Hematopoietic multipotent progenitor cell treated with erythropoietin and hydrocortisone succinate and interleukin-3 and kit ligand, for 4 days (in vitro differentiated cells): ENCODE measurements at regions not wholly inside any gene's neighbourhood (a gene's known extent, or its start where the extent isn't known, plus 50 kb on each side); places are given as distances from the start of the nearest gene placed in this dataset.

Experiments used
- DNase-seq: peaks from one replicate; pipeline ENCODE4 v3.0.0-alpha.2; 2015

DNA sequence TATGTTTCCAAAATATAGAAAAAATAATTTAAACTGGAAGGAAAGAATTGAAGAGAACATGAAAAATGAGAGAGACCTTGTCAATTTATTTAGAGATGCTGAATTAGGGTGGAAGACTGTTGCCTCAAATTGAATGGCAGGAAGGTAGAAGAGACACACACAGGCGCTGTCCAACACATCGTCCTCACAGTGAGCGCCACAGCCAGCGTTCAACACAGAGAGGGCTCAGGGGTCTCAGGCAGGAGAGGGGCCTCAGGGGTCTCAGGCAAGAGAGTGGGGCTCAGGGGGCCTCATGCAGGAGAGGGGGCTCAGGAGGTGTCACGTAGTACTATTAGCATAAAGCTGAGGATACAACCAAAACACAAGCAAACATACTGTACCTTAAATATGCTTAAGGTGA, 65.7 kb downstream of the TMEM18 start:
- DNase-seq, result no peak

DNA sequence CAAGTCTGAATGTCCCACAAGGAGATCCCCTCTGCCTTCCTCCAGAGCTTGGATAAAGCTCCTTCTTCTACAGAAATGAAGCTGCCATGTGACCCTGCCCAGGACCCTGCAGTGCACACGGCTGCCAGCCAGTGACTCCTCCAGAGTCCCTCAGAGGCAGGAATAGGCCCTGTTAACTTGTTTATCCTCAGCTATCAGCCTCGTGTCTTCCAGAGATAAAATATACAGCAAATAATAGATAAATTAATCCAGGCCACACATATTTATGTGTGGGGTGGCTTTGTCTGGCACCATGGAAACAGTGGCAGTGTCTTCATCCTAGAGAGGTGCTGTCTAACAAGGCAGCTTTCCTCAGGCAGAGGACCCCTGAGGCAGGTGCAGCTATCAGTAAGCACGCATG, 66.7 kb downstream of the TMEM18 start:
- DNase-seq, result no peak

DNA sequence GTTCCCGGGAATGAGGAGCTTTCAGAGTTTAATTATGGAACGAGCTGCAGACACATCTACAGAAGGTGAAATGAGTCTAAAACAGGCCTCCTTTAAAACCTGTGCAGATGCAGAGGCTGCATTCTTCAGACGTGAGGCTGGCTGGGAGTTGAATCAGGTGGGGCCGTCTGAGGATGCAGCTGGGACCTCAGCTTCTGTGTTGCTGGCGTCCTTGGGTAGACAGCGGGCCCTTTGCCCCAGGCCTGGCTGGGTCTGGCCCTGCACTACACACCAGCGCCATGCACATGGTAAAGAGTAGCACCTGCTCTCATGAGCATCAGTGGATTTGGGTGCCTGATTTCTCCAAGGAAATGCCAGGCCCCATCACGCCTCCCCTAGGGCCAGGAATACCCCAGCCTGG, 67.3 kb downstream of the TMEM18 start:
- no peak for DNase-seq

DNA sequence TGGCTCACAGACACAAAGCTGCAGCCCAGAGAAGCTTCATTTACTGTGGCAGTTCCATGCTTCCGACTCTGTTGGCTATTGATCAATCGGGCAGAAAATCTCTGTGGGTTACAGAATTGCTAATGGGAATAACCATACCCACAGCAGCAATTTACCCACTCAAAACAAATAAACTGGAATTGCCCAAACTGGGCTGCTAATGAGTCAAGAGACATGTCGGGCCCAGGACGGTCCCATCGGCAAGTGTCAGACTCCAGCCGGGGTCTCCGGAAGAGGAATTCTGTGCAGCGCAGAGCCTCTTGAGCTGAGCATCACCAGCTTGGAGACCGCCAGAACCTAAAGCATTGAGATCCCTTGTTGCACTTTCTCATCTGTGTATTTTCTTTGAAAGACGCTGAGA, 67.8 kb downstream of the TMEM18 start:
- no peak for DNase-seq

DNA sequence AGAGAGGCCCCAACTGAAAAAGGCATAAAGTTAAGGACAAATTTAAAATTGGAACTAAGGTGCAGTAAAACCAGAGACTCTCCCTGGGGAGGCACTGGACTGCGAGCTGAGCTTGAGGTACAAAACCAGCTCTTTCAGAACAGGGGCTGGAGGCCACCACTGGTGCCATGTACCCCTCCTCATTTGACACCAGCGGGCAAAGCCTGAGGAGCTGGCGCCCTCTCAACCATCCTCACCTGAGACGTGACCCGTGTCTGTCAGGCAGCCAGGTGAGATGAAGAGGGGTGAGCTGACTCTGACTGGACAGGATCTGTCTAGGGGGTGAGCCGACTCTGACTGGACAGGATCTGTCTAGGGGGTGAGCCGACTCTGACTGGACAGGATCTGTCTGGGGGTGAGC, 68.5 kb downstream of the TMEM18 start:
- no peak for DNase-seq

DNA sequence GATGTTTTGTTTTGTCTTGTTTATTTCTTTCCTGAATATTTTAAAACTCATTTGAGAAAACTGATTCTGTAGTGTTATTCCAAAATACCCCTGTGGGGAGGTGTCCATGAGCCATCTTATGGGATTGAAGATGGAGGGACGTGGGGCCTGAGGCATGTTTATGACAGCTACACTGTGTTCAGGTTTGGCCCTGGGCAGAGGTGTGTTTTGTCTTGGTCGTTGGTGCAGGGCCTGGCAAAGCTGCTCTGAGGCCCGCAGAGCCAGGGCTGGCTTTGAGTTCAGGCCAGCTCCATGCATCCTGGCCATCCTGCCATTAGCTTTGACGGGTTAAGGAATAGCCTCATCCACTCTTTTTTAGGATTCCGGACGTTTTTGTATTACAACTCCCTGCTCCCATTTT, 68.9 kb downstream of the TMEM18 start:
- DNase-seq, result no peak

DNA sequence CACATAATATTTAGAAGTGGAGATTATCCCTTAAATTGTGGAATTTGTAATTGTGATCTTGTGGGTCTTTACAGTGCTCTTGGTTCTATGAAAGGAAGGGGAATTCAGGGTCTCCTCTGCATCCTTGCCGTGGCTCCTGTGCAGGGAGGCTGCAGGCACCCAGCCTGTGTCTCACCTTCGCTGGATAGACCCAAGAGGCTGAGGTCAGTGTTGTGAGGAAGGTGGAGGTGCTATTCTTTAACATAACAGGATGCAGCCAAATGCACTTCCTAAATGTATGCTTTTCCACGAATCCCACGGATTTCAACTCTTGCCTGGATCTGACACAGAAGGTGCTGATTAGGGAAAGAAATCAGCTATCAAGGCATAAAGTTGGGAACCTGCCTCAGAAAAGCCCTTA, 69.5 kb downstream of the TMEM18 start:
- no peak for DNase-seq

DNA sequence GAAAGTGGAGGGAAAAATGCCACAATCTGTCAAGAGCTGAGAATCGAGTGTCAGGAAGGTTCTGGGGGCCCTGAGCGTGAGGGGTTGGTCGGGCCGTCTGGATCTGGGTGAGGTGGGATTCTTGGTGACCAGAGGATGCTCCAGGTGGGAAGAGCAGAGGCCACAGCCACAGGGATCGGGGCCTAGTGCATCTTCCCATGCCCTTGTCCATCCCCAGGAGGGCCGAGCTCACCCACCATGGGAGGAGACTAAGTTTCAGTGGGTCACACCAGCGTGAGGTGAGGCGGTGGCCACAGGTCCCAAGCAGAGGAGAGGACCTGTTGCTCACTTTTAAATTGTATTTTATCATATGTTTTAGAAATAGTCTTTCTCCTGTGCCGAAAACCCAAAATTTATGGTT, 70.0 kb downstream of the TMEM18 start:
- no peak for DNase-seq

DNA sequence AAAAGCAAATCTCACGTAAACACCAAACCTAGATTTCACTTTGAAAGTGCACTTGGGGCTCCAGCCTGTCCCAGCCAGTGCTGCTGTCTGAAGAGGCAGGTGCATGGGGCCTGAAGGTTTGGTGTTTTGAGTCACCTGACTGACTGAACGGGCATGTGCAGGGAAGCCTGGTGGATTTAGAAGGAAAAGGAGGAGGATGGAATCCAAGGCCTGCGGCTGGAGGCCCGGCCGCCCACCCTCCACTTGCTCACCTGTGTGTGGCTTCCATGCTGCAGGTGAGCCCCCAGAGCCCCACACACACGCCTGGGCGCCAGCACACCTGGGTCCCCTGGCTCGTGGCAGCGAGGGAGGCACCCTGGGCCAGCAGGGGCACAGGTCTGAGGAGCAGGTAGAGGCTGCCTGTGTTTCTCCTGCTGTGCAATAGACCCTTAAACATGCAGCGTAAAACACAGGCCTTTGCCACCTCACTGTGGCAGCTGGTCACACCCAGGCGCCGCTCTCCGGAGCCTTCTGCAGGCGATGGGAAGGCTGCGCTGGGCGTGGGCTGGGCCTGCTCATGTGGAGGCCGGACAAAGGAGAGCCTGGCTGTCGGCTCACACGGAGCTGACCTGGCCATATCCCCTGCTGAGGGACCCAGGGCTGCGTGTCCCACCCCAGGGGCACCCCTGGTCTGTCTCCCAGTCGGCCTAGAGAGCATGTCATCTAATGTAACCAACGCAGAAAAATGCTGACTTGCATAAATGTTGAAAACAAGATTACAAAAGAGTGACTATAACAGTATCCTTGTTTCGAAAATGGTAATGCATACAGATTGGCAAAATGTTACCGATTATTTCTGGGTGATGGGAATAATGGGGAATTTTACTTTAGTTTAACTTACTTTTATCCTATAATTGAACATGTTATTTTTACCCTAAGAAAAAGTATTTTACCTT, 71.3 kb downstream of the TMEM18 start:
- DNase-seq, result no peak

DNA sequence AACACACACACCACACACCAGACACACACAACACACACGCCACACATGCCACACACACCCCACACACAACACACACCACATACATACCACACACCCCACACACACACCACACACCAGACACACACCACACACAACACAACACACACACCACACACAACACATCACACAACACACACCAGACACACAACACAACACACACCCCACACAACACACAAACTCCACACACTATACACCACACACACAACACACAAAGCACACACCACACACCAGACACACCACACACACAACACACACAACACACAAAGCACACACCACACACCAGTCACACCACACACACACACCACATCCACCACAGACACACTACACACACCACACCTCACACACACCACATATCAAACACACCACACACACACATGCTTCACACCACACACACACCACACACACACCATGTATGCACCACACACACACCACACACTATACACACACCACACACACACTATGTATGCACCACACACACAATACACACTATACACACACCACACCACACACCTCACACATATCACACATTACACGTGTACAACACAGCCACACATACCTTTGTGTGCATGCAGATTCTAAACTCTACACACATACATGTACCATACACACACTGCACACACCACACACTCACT, 72.2 kb downstream of the TMEM18 start:
- no peak for DNase-seq

DNA sequence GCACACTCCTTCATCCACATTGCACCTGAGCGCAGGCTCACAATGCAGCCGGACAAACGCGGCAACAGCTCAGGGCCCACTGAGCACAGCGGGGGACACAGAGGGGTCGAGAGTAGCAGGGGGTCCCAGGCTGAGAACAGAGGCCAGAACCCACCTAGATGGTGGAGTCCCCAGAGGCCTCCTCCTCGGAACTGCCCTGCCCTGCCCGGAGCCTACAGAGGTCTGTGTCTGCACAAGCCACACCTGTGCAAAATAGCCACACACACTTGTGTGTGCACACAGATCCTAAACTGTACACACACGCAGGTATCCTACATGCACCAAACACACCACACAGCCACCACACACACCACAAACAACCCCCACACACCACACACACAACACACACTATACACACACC, 72.8 kb downstream of the TMEM18 start:
- DNase-seq, result no peak

DNA sequence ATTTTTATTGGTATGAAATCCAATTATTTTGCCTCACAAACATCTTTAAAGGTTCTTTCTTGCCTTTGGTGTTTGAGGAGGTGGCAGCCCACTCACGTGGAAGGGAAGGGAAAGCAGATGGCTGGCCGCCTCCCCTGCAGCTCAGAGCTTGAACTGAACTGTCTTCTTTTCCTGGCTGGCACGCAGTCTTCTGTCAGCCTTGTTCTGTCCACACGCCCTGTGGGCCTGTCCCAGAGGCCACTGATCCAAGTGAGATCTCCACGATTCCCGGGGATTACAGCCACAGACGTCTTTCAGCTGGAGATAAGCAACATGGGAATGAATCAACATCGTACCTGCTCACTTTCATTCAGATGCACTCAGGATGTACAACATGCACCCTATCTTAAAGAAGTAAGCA, 73.3 kb downstream of the TMEM18 start:
- no peak for DNase-seq

DNA sequence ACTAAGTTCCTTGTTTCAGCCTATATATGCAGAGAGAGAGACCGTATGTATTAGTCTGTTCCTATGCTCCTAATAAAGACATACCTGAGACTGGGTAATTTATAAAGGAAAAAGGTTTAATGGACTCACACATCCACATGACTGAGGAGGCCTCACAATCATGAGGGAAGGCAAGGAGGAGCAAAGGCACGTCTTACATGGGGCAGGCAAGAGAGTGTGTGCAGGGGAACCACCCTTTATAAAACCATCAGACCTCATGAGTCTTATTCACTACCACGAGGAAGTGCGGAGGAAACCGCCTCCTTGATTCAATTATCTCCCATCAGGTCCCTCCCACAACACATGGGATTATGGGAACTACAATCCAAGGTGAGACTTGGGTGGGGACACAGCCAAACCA, 73.8 kb downstream of the TMEM18 start:
- DNase-seq, result peak; percentile 5

DNA sequence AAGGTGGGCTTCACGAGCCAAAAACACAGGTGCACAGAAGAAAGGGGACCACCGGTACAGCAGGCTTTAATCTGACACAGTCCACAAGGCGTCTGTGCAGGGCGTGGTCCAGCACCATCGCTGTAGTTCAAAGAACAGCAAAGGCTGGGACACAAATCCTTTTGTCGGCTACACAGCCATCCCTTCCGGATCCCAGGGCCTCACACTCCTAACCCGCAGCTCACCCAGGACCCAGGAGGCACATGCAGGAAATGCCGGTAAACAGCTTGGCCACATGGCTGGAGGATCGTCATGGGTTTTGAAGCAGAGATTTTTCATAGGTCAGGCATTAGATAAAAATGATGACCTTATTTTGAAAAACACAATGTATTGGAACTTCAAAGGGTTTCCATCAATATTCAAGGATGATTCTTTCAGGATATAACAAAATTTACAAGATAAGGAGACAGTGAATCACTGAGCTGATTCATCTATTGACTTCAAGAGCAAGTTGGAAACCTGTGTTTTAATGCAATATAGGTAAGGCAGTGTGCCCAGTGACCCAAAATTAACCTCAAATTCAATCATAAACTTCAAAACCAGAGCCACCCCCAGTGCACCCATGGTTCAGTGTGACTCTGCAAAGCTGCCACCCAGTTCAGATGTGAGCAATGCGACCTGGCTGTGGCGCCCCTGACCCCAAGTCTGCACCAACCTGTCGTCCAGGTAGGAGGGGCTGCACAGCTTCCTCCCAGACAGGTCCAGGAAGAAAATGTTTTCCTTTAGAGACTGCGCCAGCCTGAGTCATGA, 74.4 kb downstream of the TMEM18 start:
- no peak for DNase-seq

DNA sequence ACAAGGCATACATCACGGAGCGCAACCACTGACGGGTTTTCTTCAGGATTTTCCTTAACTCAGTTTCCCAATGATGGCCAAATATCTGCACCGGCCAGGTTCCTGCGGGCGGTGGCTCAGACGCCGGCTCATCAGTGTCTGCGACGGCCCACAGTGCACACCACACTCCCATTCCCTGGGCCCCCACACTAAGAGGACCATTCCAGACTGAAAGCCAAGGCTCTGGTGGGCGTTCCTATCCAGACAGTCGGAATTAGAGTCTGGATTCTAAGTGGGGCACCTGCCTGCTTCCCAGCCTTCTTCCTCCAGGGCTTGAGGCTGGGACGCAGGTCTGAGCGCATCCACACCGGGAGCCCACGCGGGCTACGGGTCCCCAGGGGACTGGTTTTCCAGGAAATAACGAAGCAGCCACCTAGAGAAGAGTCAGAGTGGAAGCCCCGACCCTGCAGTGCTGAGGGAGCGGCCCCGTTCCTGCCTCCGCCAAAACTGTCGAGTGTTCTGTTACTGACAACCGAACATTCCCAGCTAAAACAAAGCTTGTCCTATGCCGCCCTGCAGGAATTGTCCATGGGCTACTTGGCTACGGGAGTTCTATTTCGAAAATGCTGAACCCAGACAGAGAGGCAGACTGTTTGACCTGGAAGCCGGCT, 75.3 kb downstream of the TMEM18 start:
- DNase-seq, result no peak

DNA sequence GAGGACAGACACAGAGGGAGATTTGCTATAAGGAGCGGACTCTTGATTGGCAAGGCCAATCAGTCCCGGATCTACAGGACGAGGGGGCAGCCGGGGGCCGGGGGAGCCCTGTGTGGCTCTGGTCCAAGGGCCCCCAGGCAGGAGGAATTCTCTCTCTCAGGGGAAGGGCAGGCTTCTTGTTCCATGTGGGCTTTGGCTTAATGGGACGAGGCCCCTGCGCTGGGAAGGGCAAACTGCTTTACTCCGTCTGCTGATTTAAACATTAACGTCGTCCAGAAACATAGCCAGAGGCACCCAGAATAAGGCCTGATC, 75.9 kb downstream of the TMEM18 start:
- no peak for DNase-seq

DNA sequence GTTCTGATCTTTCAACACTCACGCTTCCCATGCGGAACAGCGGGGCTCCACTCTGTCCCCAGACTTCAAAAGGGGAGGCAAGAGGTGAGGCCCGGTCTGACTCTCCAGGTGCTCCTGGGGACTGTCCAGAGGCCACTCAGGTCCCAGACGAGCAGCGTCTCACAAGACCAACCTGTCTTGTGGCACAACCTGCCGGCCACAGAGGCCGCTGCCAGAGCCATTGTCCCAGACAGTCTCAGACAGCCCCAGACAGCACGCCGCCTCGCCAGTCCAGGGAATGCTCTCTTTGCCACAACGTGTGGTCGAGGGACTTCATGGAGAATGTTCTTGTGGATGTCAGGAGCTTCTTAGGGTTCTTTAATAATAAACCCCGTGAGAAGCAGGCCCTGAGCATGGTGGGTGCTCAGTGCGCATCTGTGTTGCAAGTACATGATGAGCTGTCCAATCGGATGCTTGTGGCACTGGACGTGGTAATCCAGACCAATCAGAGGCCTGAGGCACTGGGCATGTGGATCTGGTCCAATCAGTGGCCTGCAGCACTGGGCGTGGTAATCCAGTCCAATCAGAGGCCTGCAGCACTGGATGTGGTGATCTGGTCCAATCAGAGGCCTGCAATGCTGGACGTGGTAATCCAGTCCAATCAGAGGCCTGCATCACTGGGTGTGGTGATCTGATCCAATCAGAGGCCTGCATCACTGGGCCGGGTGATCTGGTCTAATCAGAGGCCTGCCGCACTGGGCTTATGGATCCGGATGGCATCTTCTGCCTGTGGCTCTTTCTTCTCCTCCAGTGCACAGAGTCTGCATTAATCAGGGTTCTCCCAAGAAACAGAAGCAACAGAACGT, 76.4 kb downstream of the TMEM18 start:
- DNase-seq, result no peak

DNA sequence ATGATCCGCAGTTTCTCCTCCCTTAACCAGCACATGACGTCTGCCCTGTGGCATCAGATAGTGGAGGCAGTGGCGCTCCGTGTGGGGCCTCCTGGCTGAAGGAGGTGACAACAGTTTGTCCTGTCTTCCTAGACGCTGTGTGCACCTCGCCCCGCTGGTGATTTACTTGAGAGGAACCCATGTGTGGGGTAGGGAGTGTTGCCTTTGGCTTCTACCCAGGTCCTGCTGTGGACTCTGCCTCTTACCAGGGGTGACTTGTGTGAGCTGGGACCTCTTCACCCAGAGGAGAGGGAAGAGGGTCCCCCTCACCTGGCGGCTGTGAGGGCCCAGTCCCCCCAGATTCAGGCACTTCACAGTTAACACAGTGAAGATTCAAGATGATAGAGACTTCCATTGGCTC, 77.6 kb downstream of the TMEM18 start:
- no peak for DNase-seq

DNA sequence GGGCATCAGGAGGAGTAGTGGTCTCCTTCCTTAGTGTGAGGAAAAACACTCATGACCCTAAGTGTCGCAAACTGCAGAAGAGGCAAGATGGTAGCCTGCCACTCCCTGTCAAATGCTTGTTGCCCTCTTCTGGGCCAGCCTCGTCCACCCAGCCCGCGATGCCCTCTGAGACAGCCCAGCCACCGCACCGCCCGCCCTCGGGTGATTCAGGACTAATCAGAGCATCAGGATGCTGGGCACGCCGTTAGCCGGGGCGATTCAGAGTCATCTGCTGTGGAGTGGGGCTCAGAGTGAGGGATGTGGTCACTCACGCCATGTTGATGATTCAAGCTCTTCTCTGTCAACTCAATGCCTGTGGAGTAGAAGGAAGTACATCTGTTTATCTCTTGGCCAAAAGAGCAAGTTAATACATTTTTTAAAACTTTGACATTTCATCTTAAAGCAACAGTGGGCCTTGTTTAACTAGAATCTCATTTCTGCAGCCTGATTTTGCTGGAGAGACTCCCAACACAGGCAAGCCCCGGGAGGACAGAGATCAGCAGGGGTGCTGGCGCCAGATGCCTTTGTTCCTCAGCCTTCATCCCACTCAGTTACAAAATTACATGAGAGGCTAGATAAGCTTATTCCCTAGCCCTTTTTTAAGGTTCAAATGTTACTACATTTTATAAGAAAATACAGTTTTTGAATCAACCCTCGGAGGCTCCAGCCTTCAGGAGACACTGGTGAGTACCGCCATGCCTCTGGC, 79.0 kb downstream of the TMEM18 start:
- peak; percentile 62 for DNase-seq

DNA sequence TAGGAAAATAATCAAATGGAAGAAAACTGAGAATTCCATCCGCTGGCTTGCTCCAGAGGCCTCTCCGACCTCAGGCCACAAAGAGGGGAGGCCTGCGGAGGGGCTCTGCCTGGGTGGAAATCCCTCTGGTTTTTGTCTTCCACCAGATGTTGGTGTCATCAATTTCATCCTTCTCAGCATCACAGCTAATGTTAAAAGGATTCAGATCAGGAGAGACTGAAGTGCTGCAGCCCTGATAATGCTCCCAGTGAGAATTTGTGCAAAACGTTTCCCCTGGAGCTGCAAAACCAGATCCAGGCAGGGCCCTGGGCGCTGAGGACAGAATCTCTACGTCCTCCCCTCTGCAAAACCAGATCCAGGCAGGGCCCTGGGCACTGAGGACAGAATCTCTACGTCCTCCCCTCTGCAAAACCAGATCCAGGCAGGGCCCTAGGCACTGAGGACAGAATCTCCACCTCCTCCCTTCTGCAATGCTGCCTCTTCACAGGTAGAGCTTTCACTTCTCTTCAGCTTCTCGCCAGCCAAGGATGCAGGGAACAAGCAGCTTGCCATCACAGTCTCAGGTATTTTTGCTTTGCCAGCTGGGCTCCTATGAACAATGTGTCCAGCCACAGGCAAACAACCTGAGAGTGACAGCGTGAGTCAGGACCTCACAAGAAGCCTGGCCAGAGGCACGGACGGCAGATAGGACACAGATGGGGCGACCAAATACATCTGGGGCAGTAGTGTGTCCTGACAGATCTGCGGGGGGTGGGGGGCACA, 81.2 kb downstream of the TMEM18 start:
- no peak for DNase-seq
